ENCODE measurements at regions not wholly inside any gene's neighbourhood (a gene's known extent, or its start where the extent isn't known, plus 50 kb on each side); places are given as distances from the start of the nearest gene placed in this dataset.

DNA sequence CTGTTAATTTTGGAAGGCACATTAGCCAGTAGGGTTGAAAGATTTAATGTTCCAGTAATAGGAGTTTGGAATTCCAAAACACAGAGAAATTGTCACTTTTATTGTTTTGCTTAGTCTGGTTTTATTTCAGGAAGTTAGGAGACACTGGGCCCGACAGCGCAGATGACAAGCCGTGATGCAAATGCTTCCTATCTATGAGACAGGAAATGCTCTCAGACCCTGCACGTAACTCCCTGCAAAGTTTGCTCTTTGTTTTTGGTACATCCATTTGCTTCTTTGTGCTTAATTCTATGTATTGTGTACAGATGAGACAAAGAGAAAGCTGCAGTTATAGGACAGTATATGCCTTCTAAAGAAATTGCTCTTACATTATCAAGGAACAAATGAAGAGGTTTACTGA is 201.6 kb upstream of the SGK1 start:
- no peak for FAIRE-seq

- no peak for FAIRE-seq
Measured at GRCh38 chr6:134517868-134518267, 200.0 kb upstream of the SGK1 start.

DNA sequence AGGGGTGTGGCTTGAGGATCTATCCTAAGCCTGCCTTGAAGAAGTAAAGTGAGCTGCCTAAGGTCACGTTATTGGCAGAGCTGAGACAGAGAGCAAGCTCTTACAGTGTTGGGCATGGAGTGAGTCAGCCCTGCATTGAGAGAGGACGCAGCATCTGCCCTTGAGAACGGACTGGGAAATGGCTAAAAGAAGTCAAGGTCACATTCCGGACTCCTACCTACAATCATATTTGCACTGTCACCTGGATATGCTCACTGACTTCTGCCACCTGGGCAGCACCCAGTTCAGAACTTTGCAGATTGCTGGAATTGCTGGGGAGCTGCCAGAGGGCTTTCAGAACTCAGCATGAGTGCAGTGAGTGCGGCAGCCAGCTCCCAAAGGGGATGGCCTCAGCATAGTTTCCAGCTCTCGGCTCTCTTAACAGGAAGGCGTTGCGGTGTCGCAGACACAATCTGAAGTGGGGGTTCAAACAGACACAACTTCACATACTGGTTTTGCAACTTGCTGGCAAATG is 199.3 kb upstream of the SGK1 start:
- FAIRE-seq: no peak

GRCh38 chr6:134516582-134516981 is 198.7 kb upstream of the SGK1 start:
- FAIRE-seq: no peak

GRCh38 chr6:134515986-134516385 is 198.1 kb upstream of the SGK1 start:
- no peak for FAIRE-seq

- no peak for FAIRE-seq
Measured at GRCh38 chr6:134512981-134513391, 195.1 kb upstream of the SGK1 start.

DNA sequence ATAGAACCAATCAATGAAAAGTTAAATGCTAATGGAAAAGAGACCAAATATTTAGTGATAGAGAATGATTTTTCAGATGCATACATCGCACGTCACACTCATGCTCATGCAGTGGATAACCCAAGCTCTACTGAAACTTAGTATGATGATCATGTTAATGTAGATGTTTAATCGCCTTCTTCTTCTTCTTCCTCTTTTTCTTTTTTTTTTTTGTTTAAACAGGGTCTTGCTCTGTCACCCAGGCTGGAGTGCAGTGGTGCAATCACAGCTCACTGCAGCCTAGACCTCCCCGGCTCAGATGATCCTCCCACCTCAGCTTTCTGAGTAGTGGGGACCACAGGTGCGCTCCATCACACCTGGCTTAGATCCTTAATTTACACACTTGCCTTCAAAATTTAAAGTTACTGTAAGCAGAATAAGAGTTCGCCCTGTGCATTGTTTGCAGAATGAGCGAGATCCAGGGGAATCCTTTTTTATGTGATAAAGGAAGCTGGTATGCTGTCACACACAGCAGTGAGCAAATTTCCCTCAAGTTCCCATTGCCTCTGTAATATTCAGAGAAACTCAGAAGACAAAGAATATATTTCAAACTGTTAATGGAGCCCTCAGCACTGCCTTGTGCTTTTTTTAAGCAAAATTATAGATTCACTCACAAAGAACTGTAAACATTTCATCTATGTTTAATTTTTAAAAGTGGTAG is 194.2 kb upstream of the SGK1 start:
- no peak for FAIRE-seq

- no peak for FAIRE-seq
Measured at GRCh38 chr6:134510920-134511319, 193.0 kb upstream of the SGK1 start.

- no peak for FAIRE-seq
Measured at GRCh38 chr6:134510142-134510541, 192.2 kb upstream of the SGK1 start.

- no peak for FAIRE-seq
Measured at GRCh38 chr6:134508862-134509498, 191.1 kb upstream of the SGK1 start.

DNA sequence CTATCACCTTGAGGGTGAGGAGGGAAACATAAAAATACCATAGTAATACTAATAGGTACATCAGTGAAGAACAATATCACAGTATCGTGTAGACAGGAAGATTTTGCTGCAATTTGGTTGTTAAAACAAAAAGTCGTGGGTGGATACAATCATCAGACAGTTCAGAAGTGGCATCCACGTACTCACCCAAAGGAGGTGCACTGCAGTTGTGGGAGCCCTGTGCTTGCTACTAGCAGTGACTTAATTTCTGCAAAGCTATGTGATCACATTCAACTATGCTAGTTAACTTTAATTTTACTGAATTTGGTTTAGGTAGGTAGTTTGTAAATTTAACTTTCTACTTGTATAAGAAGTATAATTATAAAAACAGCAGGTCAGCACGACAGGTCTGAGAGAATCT is 188.2 kb upstream of the SGK1 start:
- no peak for FAIRE-seq

GRCh38 chr6:134503585-134504281 is 185.8 kb upstream of the SGK1 start:
- no peak for FAIRE-seq

- no peak for FAIRE-seq
Measured at GRCh38 chr6:134502614-134503549, 185.0 kb upstream of the SGK1 start.

DNA sequence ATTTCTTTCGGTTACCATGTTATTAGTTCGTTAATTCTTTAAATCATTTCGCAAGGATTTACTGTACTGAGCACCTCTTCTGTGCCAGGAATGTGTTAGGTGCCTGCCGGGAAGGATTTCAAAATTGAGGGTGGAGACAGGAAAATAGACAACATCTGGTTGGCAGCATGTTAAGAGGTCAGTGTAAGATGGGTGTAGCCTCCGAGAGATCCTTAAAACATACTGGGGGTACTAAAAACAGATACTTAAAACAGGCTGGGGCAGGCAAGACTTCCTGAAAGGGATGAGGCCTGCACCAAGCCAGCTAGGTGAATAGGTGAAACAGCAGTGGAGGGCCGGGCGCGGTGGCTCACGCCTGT is 178.0 kb upstream of the SGK1 start:
- FAIRE-seq: no peak

DNA sequence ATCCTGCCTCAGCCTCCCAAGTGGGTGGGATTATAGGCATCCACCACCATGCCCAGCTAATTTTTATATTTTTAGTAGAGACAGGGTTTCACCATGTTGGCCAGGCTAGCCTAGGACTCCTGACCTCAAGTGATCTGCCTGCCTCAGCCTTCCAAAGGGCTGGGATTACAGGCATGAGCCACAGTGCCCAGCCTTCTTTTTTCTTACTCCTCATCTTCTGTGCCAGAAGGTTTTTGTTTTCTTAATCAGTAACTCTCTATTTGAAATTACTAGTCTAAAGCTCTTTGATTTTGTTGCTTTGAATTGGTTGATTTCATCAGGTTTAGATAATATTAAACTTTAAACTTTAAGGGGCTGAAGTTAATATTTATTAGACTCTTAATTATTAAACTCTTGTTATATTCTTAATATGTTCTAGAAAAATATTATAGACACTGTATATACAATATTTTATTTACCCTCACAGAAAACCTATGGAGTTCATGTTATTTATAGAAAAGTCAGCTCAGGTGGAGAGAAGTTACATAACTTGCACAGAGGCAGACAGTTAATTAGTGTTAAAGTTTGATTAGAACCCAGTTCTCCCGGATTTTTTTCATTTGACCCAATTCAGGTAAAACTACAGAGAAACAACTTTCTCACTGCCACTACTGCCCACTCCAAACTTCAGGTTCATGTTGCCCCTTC is 177.4 kb upstream of the SGK1 start:
- FAIRE-seq: no peak

DNA sequence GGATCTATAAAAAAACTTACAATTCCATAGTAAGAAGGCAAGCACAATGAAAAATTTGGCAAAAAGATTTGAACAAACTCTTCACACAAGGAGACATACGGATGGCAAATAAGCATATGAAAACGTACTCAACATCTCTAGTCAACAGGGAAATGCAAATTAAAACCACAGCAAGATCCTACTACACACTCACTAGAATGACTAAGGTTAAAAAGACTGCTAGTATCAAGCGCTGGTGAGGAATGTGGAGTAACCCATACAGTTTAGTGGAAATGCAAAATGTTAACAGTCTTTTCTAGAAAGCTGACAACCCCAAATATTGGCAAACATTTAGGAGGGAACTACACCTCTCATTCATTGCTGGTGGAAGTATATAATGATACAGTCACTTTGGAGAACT is 175.9 kb upstream of the SGK1 start:
- FAIRE-seq: no peak

DNA sequence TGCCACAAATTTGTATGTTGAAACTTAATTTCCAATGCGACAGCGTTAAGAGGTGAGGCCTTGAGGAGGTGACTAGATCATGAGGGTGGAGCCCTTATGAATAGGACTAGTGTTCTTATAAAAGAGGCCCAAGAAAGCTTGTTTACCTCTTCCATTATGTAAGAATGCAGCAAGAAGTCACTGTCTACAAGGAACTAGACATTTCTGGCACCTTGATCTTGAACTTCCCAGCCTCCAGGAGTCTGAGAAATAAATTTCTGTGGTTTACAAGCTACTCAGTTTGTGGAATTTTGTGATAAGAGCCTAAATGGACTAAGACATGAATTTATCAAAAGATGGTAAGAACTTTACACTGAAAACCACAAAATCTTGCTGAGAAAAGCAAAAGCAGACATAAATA is 173.6 kb upstream of the SGK1 start:
- FAIRE-seq: no peak

GRCh38 chr6:134482593-134483270 is 164.8 kb upstream of the SGK1 start:
- no peak for FAIRE-seq

DNA sequence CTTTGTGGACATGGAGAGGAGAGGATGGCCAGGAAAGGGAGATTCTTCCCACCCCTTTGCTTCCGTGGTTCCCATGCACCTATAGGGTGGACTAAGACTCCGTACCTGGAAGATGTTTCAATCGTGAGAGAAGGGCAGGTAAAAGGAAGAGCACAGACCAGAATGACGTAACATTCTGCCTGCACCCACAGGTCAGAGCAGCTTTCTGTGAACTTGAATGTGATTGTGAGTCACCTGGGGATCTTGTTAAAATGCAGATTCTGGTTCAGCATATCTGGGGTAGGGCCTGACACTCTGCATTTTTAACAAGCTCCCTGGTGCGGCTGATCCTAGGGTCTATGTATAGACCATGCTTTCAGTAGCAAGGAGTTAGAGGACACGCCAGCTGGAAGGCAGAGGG is 164.1 kb upstream of the SGK1 start:
- no peak for FAIRE-seq

GRCh38 chr6:134480593-134480992 is 162.7 kb upstream of the SGK1 start:
- FAIRE-seq: no peak

GRCh38 chr6:134478764-134479399 is 161.0 kb upstream of the SGK1 start:
- no peak for FAIRE-seq

Measured in colon (tissue), 2 donors.